NCI-H1417 (cell line): ENCODE measurements at regions not wholly inside any gene's neighbourhood (a gene's known extent, or its start where the extent isn't known, plus 50 kb on each side); places are given as distances from the start of the nearest gene placed in this dataset.
"Not testable (repeated sequence)": the region's sequence is repeated elsewhere in the genome, so short reads cannot be mapped to it uniquely, and the experiment has no call there.

Experiments used
- DNase-seq, 3 experiments: peaks; one replicate each; lab custom pipeline; 2025; lab: John Stamatoyannopoulos, UW

GRCh38 chr2:22355816-22356433 is 1029.1 kb upstream of the KLHL29 start:
- peak; percentile 20 to 65 (median 45) for DNase-seq

GRCh38 chr2:22359071-22359672 is 1025.8 kb upstream of the KLHL29 start:
- peak in 1 of 3 experiments; percentile 17 for DNase-seq

GRCh38 chr2:22360735-22361374 is 1024.1 kb upstream of the KLHL29 start:
- DNase-seq = no peak

- DNase-seq = no peak
Observed at GRCh38 chr2:22361571-22361970, 1023.4 kb upstream of the KLHL29 start.

- no peak for DNase-seq
Observed at GRCh38 chr2:22375096-22375495, 1009.9 kb upstream of the KLHL29 start.

- no peak for DNase-seq
Observed at GRCh38 chr2:22377268-22377667, 1007.7 kb upstream of the KLHL29 start.

GRCh38 chr2:22382479-22383169 is 1002.4 kb upstream of the KLHL29 start:
- no peak for DNase-seq

GRCh38 chr2:22397847-22398246 is 987.1 kb upstream of the KLHL29 start:
- DNase-seq = no peak

- DNase-seq = no peak
Observed at GRCh38 chr2:22403748-22404147, 981.2 kb upstream of the KLHL29 start.

GRCh38 chr2:22406625-22407024 is 978.4 kb upstream of the KLHL29 start:
- DNase-seq = no peak

GRCh38 chr2:22420076-22420475 is 964.9 kb upstream of the KLHL29 start:
- no peak for DNase-seq

- DNase-seq = no peak
Observed at GRCh38 chr2:22442051-22442450, 942.9 kb upstream of the KLHL29 start.

GRCh38 chr2:22444281-22444680 is 940.7 kb upstream of the KLHL29 start:
- no peak for DNase-seq

GRCh38 chr2:22449696-22450095 is 935.3 kb upstream of the KLHL29 start:
- DNase-seq = no peak

- DNase-seq = peak in 1 of 3 experiments; percentile 38
Observed at GRCh38 chr2:22450831-22451230, 934.1 kb upstream of the KLHL29 start.

- DNase-seq = no peak
Observed at GRCh38 chr2:22454826-22455485, 930.0 kb upstream of the KLHL29 start.

GRCh38 chr2:22458440-22458839 is 926.5 kb upstream of the KLHL29 start:
- DNase-seq = no peak

GRCh38 chr2:22475103-22475502 is 909.9 kb upstream of the KLHL29 start:
- not testable (repeated sequence) for DNase-seq

- DNase-seq = no peak
Observed at GRCh38 chr2:22478329-22478728, 906.6 kb upstream of the KLHL29 start.

- no peak for DNase-seq
Observed at GRCh38 chr2:22481486-22482259, 903.3 kb upstream of the KLHL29 start.

- DNase-seq = no peak
Observed at GRCh38 chr2:22483036-22483435, 901.9 kb upstream of the KLHL29 start.

- DNase-seq = no peak
Observed at GRCh38 chr2:22485486-22485885, 899.5 kb upstream of the KLHL29 start.
